ENCODE measurements at regions not wholly inside any gene's neighbourhood (a gene's known extent, or its start where the extent isn't known, plus 50 kb on each side); places are given as distances from the start of the nearest gene placed in this dataset.
A peak's percentile ranks its signal among the peaks of the same experiment; 100 is the strongest.

DNA sequence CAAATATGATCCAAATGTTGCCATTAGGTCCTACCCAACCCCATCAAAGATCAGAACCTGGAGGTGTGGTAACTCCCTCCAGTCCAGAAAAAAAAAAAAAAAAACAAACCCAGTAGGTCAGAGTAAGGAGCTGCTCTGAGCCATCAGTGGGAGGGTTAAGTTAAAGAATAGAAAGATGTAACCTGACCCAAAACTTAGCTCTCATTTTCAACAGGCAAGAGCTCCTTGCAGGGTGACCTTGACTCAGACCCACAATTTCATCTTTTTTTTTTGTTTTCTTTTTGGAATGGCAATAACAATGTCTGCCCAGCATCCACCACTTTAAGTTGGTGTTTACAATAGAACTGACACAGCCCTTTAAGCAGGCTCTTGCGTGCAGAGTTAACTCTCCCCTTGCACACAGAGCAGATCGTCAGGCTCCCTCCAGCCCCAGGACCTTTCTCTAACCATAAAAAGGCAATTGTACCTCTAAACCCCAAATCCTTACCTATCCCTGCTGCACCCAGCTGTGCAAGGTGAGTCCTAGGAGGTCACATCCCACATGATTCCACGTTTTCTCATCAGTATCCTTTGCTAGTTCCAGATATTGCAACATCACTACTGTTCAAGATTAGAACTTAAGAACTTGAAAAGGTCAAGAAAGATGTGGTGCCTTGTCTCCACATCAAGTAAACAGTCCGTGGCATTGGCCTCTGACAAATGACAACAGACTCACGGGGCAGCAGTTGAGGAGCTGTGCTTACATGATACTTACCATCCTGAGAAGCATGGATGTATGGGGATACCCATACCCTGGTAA is 178.6 kb upstream of the EEA1 start:
- peaks cover 56% of the 10 kb centered on the region for H3K4me1 Mint-ChIP-seq (ENCODE audit: low read depth)
- no peaks in the 10 kb centered on the region; the same call in 1 of the 2 replicates for H3K27me3 Mint-ChIP-seq (ENCODE audit: insufficient read depth)
- TF ChIP-seq, protein P1, sequence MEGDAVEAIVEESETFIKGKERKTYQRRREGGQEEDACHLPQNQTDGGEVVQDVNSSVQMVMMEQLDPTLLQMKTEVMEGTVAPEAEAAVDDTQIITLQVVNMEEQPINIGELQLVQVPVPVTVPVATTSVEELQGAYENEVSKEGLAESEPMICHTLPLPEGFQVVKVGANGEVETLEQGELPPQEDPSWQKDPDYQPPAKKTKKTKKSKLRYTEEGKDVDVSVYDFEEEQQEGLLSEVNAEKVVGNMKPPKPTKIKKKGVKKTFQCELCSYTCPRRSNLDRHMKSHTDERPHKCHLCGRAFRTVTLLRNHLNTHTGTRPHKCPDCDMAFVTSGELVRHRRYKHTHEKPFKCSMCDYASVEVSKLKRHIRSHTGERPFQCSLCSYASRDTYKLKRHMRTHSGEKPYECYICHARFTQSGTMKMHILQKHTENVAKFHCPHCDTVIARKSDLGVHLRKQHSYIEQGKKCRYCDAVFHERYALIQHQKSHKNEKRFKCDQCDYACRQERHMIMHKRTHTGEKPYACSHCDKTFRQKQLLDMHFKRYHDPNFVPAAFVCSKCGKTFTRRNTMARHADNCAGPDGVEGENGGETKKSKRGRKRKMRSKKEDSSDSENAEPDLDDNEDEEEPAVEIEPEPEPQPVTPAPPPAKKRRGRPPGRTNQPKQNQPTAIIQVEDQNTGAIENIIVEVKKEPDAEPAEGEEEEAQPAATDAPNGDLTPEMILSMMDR (IDR thresholded peaks at IDR 0.05) = no peak
- H3K27ac Mint-ChIP-seq = peak overlapping the region; percentile 8; the same call in 1 of the 2 replicates
- no peak for DNase-seq
- H3K4me3 Mint-ChIP-seq = no peak overlapping the region
- H3K9me3 Mint-ChIP-seq = no peaks in the 10 kb centered on the region
- no peaks in the 10 kb centered on the region for H3K36me3 Mint-ChIP-seq (ENCODE audit: low read depth)

DNA sequence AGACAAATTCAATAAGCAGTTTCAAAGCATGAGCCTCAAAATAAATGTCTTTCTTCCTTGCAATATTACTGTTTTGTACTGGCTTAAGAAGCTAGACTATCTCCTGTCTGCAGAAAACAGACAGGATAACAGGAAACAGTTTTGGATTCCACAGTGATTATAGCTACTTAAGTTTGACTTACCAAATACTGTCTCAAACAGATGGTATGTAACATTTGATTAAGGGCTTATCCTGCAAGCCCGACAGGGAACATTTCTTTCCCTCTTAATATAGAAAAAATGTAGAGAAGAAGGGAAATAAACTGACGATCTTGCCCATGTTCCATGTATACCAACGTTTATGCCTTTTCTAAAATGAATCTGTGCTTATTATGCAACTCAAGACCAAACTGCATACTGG is 179.9 kb upstream of the EEA1 start:
- Mint-ChIP-seq H3K27me3 (ENCODE audit: insufficient read depth) (no peaks in the 10 kb centered on the region), H3K36me3 (ENCODE audit: low read depth) (no peaks in the 10 kb centered on the region), H3K4me3 (peak overlapping the region; percentile 56), H3K9me3 (no peaks in the 10 kb centered on the region), H3K4me1 (ENCODE audit: low read depth) (peaks cover 69% of the 10 kb centered on the region), H3K27ac (peak overlapping the region; percentile 53)
- TF ChIP-seq, protein P1 (IDR thresholded peaks at IDR 0.05) = no peak
- DNase-seq = peak; percentile 31

DNA sequence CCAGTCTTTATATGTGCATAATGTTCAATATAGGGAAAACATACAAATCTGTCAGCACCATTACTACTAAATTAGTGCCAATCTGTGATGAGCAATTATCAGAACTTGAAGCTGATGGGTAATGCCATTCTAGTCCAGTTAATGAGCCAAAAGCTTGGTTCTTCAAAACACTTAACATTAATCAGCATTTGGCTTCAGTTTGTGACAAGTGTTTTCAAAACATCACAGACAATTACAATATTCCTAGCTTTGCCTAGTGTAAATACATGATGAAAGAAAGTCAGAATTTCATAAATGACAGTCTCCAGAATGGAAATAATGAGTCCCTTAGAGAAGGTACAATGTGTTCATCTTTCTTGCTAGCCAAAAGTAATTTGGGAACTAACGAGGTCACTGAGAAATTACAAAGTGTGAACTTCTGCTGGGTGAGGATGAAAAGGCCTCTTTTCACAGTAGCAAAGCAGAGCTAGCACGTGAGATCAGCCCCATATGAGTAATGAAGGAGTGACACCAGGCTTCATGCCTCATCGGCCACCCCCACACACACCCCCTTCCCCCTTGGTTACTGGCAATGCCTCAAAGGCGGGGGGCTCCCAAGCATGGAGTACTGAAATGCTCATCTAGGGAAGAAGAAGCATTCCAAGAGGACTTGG is 180.6 kb upstream of the EEA1 start:
- peaks cover 76% of the 10 kb centered on the region for H3K4me1 Mint-ChIP-seq (ENCODE audit: low read depth)

DNA sequence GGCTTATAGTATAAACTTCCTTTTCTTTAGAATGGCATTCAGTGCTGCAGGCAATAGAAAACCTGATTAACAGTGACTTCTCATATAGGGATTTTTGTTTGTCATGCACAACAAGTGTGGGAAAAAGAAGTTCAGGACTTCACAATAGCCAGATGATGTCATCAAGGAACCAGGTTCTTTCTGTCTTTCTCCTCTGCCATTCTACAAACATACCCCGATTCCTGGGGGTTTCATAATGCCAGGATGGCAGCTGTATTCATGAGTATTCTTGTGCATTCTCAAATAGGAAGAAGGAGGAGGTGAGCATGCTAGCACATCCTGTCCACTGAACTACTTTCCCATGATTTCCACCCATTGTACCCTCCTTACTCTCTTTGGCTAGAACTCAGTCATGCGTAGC is 182.7 kb upstream of the EEA1 start:
- peaks cover 94% of the 10 kb centered on the region for H3K4me1 Mint-ChIP-seq (ENCODE audit: low read depth)

More for the DNA sequence above, 180.6 kb upstream of the EEA1 start:
- Mint-ChIP-seq H3K27me3 (ENCODE audit: insufficient read depth) (no peaks in the 10 kb centered on the region), H3K9me3 (no peaks in the 10 kb centered on the region), H3K36me3 (ENCODE audit: low read depth) (no peaks in the 10 kb centered on the region), H3K4me3 (peak overlapping the region; percentile 56), H3K27ac (peak overlapping the region; percentile 53)
- TF ChIP-seq, protein P1 (IDR thresholded peaks at IDR 0.05) = no peak
- DNase-seq = no peak

DNA sequence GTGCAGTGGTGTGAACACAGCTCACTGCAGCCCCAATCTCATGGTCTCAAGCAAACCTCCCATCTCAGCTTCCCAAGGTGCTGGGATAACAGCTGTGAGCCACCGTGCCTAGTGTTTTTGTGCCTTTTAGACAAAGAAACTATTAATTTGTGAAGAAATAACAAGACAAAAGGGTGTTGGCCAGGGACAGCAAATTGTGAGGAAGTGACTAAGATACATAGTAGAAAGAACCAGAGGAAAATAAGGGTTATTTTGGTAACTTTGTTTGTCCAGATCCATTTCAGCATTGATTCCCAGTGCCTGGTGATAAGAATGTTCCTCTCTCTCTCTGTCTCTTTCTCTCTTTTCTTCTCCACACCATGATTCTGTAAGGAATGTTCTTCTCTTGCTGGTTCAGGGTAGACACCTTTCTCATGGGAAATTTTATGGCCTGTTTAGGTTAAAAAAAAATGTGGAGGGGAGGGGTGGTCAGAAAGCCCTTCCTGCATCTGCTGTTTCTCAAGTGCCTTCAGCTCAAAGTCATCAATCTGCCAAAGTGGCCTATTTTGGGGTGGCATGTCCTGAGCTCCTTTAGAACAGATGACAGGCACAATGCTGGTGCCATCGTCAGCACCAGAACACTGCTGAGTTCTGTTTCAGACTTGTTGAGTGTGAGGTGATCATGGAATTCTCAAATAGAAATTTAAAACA is 184.4 kb upstream of the EEA1 start:
- H3K27ac Mint-ChIP-seq = peak overlapping the region; percentile 59
- no peaks in the 10 kb centered on the region for H3K9me3 Mint-ChIP-seq
- H3K4me3 Mint-ChIP-seq = no peak overlapping the region
- TF ChIP-seq, protein P1 (IDR thresholded peaks at IDR 0.05) = no peak
- H3K27me3 Mint-ChIP-seq (ENCODE audit: insufficient read depth) = no peaks in the 10 kb centered on the region
- no peaks in the 10 kb centered on the region for H3K36me3 Mint-ChIP-seq (ENCODE audit: low read depth)
- no peak for DNase-seq
- peaks cover 79% of the 10 kb centered on the region for H3K4me1 Mint-ChIP-seq (ENCODE audit: low read depth)

More for the DNA sequence above, 182.7 kb upstream of the EEA1 start:
- no peak overlapping the region for H3K4me3 Mint-ChIP-seq
- TF ChIP-seq, protein P1 (IDR thresholded peaks at IDR 0.05) = no peak
- no peaks in the 10 kb centered on the region for H3K36me3 Mint-ChIP-seq (ENCODE audit: low read depth)
- H3K27ac Mint-ChIP-seq = no peak overlapping the region
- H3K27me3 Mint-ChIP-seq (ENCODE audit: insufficient read depth) = no peaks in the 10 kb centered on the region
- H3K9me3 Mint-ChIP-seq = no peaks in the 10 kb centered on the region
- DNase-seq = peak; percentile 19
